CD14-positive monocyte (primary cell): ENCODE measurements at regions not wholly inside any gene's neighbourhood (a gene's known extent, or its start where the extent isn't known, plus 50 kb on each side); places are given as distances from the start of the nearest gene placed in this dataset.

Source experiments
- DNase-seq, 3 donors: peaks; one replicate each; pipeline ENCODE4 v3.0.0-alpha.2; 2011 to 2022
- H2AFZ ChIP-seq: 2 replicates; pipeline ENCODE4 v1.6.0; 2012; ENCODE audit warnings: mild to moderate bottlenecking, low read depth, low read length, inconsistent platforms; ENCODE audit not compliant: insufficient read depth, poor library complexity, severe bottlenecking
- H3K27ac ChIP-seq, 2 donors: 1 replicate in 1 of 2; 2 replicates in 1 of 2; pipeline ENCODE4 v1.5.1; 2012 to 2013; ENCODE audit warnings: low read length in 2 of 2, control low read depth in 1 of 2, inconsistent platforms in 1 of 2, low read depth in 1 of 2, mild to moderate bottlenecking in 1 of 2
- H3K27me3 ChIP-seq, 2 donors: one replicate each; pipeline versions ENCODE4 v1.6.0 to v1.6.1; 2011 to 2013; ENCODE audit warnings: low read length in 2 of 2; ENCODE audit not compliant: control insufficient read depth in 2 of 2, insufficient read depth in 2 of 2
- H3K36me3 ChIP-seq, 2 donors: replicated peaks in 1 of 2; 1 replicate in 1 of 2; 2 replicates in 1 of 2; pipeline versions ENCODE4 v1.5.1 to v1.6.1; 2012 to 2013; ENCODE audit warnings: low read length in 2 of 2, control low read depth in 1 of 2, inconsistent platforms in 1 of 2, mild to moderate bottlenecking in 1 of 2; ENCODE audit not compliant: insufficient read depth in 2 of 2, control insufficient read depth in 1 of 2
- H3K4me1 ChIP-seq, 2 donors: 1 replicate in 1 of 2; 2 replicates in 1 of 2; pipeline versions ENCODE4 v1.5.1 to v1.6.1; 2012 to 2013; ENCODE audit warnings: low read length in 2 of 2, control low read depth in 1 of 2, inconsistent platforms in 1 of 2, mild to moderate bottlenecking in 1 of 2, moderate library complexity in 1 of 2; ENCODE audit not compliant: insufficient read depth in 2 of 2, control insufficient read depth in 1 of 2
- H3K4me2 ChIP-seq: replicated peaks from 2 replicates; pipeline ENCODE3; 2012; ENCODE audit warnings: low read length, moderate library complexity, mild to moderate bottlenecking; ENCODE audit not compliant: poor library complexity, severe bottlenecking; ENCODE audit errors: extremely low read depth
- H3K4me3 ChIP-seq, 3 experiments: fragments of 200-600 bp in 1 of 3; sonication (generic) in 1 of 3; replicated peaks in 1 of 3; 1 replicate in 2 of 3; 2 replicates in 1 of 3; pipeline ENCODE4 v1.5.1; 2011 to 2013; ENCODE audit warnings: low read length in 3 of 3, mild to moderate bottlenecking in 3 of 3, control low read depth in 2 of 3, low read depth in 2 of 3, inconsistent platforms in 1 of 3, moderate library complexity in 1 of 3
- H3K79me2 ChIP-seq: 2 replicates; pipeline ENCODE4 v1.6.0; 2012; ENCODE audit warnings: mild to moderate bottlenecking, control low read depth, inconsistent platforms, low read length, moderate library complexity; ENCODE audit not compliant: insufficient read depth
- H3K9ac ChIP-seq: 2 replicates; pipeline ENCODE4 v1.6.0; 2017; ENCODE audit warnings: low read length, mild to moderate bottlenecking; ENCODE audit not compliant: insufficient read depth, poor library complexity, severe bottlenecking
- H3K9me3 ChIP-seq, 2 donors: replicated peaks in 1 of 2; 1 replicate in 1 of 2; 2 replicates in 1 of 2; pipeline versions ENCODE4 v1.5.1 to v1.6.1; 2012 to 2013; ENCODE audit warnings: low read length in 2 of 2, control low read depth in 1 of 2; ENCODE audit not compliant: control insufficient read depth in 1 of 2, insufficient read depth in 1 of 2
- H4K20me1 ChIP-seq: 2 replicates; pipeline ENCODE4 v1.6.0; 2012; ENCODE audit warnings: mild to moderate bottlenecking, low read length, control low read depth, moderate library complexity; ENCODE audit not compliant: insufficient read depth
- H3K27ac Mint-ChIP-seq, 7 donors: one replicate each; pipeline ENCODE4 v1.8.0; 2020; ENCODE audit warnings: mild to moderate bottlenecking in 7 of 7, mixed read lengths in 7 of 7, moderate library complexity in 6 of 7, inconsistent platforms in 2 of 7
- H3K27me3 Mint-ChIP-seq, 3 donors: one replicate each; pipeline ENCODE4 v1.8.0; 2021 to 2022; ENCODE audit warnings: low read depth in 3 of 3, mild to moderate bottlenecking in 3 of 3, mixed read lengths in 3 of 3, moderate library complexity in 3 of 3, inconsistent platforms in 1 of 3
- H3K36me3 Mint-ChIP-seq, 2 donors: one replicate each; pipeline ENCODE4 v1.8.0; 2020; ENCODE audit warnings: mixed read lengths in 2 of 2, inconsistent platforms in 1 of 2, mild to moderate bottlenecking in 1 of 2
- H3K4me1 Mint-ChIP-seq: one replicate; pipeline ENCODE4 v1.8.0; 2020; ENCODE audit warnings: mild to moderate bottlenecking, mixed read lengths
- H3K4me3 Mint-ChIP-seq, 2 donors: one replicate each; pipeline ENCODE4 v1.8.0; 2020; ENCODE audit warnings: mild to moderate bottlenecking in 2 of 2, mixed read lengths in 2 of 2, moderate library complexity in 1 of 2
- H3K9me3 Mint-ChIP-seq, 7 donors: one replicate each; pipeline ENCODE4 v1.8.0; 2020 to 2022; ENCODE audit warnings: mixed read lengths in 7 of 7, mild to moderate bottlenecking in 6 of 7, moderate library complexity in 6 of 7, inconsistent platforms in 2 of 7
- WGBS: methylation state at CpG from one replicate; pipeline ENCODE4 v1.1.5; 2013; ENCODE audit warnings: missing lambda C conversion rate; ENCODE audit not compliant: insufficient coverage; 5-methylcytosine and 5-hydroxymethylcytosine counted together
- intact Hi-C, 2 donors: fragments of 100-400 bp; cut with micrococcal nuclease; formaldehyde crosslinking; loops; one replicate each; pipeline versions ENCODE4 v1.15.0 to v1.15.1; 2023
- TF ChIP-seq, protein P1 (sequence below): fragments of 200-600 bp; IDR thresholded peaks from one replicate; pipeline ENCODE4 v1.8.0; 2022; ENCODE audit warnings: antibody characterized with exemption, mild to moderate bottlenecking

- Histone ChIP-seq H3K4me1 (no peaks in the 10 kb centered on the region), H3K36me3 (no peaks in the 10 kb centered on the region), H3K27ac (no peak overlapping the region), H4K20me1 (no peaks in the 10 kb centered on the region), H2AFZ (no peak overlapping the region), H3K4me3 (no peak overlapping the region), H3K9ac (no peak overlapping the region), H3K27me3 (no peaks in the 10 kb centered on the region), H3K4me2 (no peak overlapping the region), H3K9me3 (no peaks in the 10 kb centered on the region), H3K79me2 (no peaks in the 10 kb centered on the region)
- WGBS = 91% methylated on average over 9 of the region's 11 CpGs
- DNase-seq = no peak
- Mint-ChIP-seq H3K9me3 (peaks cover 0 to 4% (median 0%) of the 10 kb centered on the region in 7 donors), H3K4me3 (no peak overlapping the region), H3K4me1 (no peaks in the 10 kb centered on the region), H3K27ac (no peak overlapping the region), H3K27me3 (no peaks in the 10 kb centered on the region), H3K36me3 (no peaks in the 10 kb centered on the region)
- intact Hi-C loops = no loop called here
- TF ChIP-seq, protein P1, sequence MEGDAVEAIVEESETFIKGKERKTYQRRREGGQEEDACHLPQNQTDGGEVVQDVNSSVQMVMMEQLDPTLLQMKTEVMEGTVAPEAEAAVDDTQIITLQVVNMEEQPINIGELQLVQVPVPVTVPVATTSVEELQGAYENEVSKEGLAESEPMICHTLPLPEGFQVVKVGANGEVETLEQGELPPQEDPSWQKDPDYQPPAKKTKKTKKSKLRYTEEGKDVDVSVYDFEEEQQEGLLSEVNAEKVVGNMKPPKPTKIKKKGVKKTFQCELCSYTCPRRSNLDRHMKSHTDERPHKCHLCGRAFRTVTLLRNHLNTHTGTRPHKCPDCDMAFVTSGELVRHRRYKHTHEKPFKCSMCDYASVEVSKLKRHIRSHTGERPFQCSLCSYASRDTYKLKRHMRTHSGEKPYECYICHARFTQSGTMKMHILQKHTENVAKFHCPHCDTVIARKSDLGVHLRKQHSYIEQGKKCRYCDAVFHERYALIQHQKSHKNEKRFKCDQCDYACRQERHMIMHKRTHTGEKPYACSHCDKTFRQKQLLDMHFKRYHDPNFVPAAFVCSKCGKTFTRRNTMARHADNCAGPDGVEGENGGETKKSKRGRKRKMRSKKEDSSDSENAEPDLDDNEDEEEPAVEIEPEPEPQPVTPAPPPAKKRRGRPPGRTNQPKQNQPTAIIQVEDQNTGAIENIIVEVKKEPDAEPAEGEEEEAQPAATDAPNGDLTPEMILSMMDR = no peak
Measured at GRCh38 chr16:62298600-62298999, 262.4 kb upstream of the CDH8 start.

- TF ChIP-seq, protein P1 = no peak
- Mint-ChIP-seq H3K9me3 (peaks cover 0 to 2% (median 0%) of the 10 kb centered on the region in 7 donors), H3K4me3 (no peak overlapping the region)
Measured at GRCh38 chr16:62294213-62294972, 258.2 kb upstream of the CDH8 start.

More at GRCh38 chr16:62294213-62294972, 258.2 kb upstream of the CDH8 start:
- Histone ChIP-seq H3K4me2 (no peak overlapping the region), H3K4me1 (no peaks in the 10 kb centered on the region), H3K79me2 (no peaks in the 10 kb centered on the region), H3K9ac (no peak overlapping the region), H3K27ac (no peak overlapping the region), H3K36me3 (no peaks in the 10 kb centered on the region), H3K4me3 (no peak overlapping the region), H3K9me3 (no peaks in the 10 kb centered on the region), H2AFZ (no peak overlapping the region), H3K27me3 (no peaks in the 10 kb centered on the region), H4K20me1 (no peaks in the 10 kb centered on the region)
- Mint-ChIP-seq H3K36me3 (no peaks in the 10 kb centered on the region), H3K27ac (no peak overlapping the region), H3K4me1 (no peaks in the 10 kb centered on the region), H3K27me3 (peaks cover 0 to 3% (median 0%) of the 10 kb centered on the region in 3 donors)
- DNase-seq = no peak
- intact Hi-C loops = no loop called here
- 96% methylated on average over 3 of the region's 6 CpGs for WGBS
